Smooth muscle cell (in vitro differentiated cells): ENCODE measurements at regions not wholly inside any gene's neighbourhood (a gene's known extent, or its start where the extent isn't known, plus 50 kb on each side); places are given as distances from the start of the nearest gene placed in this dataset.

Source experiments
- DNase-seq: peaks from one replicate; lab custom pipeline; 2025; ENCODE audit not compliant: unreplicated experiment; lab: John Stamatoyannopoulos, UW
- H2AFZ ChIP-seq: fragments of 200-600 bp; sonication (generic); 2 replicates; pipeline ENCODE4 v1.6.0; 2016; ENCODE audit warnings: antibody characterized with exemption, low read depth, mild to moderate bottlenecking
- H3F3A ChIP-seq: fragments of 200-600 bp; sonication (generic); 2 replicates; pipeline ENCODE4 v1.6.0; 2017; ENCODE audit warnings: antibody characterized with exemption, low read depth
- H3K27ac ChIP-seq: fragments of 200-600 bp; sonication (generic); 2 replicates; pipeline ENCODE4 v1.5.1; 2016; ENCODE audit warnings: low read depth, mild to moderate bottlenecking
- H3K27me3 ChIP-seq: fragments of 200-600 bp; sonication (generic); 2 replicates; pipeline ENCODE4 v1.6.1; 2016; ENCODE audit warnings: low read depth, mild to moderate bottlenecking
- H3K36me3 ChIP-seq: fragments of 200-600 bp; sonication (generic); 2 replicates; pipeline ENCODE4 v1.5.1; 2016; ENCODE audit warnings: low read depth
- H3K4me1 ChIP-seq: fragments of 200-600 bp; sonication (generic); 2 replicates; pipeline ENCODE4 v1.5.1; 2016; ENCODE audit warnings: low read depth
- H3K4me2 ChIP-seq: fragments of 200-600 bp; sonication (generic); 2 replicates; pipeline ENCODE4 v1.6.0; 2016; ENCODE audit warnings: mild to moderate bottlenecking
- H3K4me3 ChIP-seq: fragments of 200-600 bp; sonication (generic); 2 replicates; pipeline ENCODE4 v1.5.1; 2016; ENCODE audit warnings: mild to moderate bottlenecking
- H3K79me2 ChIP-seq: fragments of 200-600 bp; sonication (generic); 2 replicates; pipeline ENCODE4 v1.6.0; 2016; ENCODE audit warnings: low read depth, mild to moderate bottlenecking
- H3K9ac ChIP-seq: fragments of 200-600 bp; sonication (generic); 2 replicates; pipeline ENCODE4 v1.6.0; 2016; ENCODE audit warnings: low read depth
- H3K9me3 ChIP-seq: fragments of 200-600 bp; sonication (generic); replicated peaks from 2 replicates; pipeline ENCODE4 v1.5.1; 2016; ENCODE audit warnings: low read depth
- H4K20me1 ChIP-seq: fragments of 200-600 bp; sonication (generic); 2 replicates; pipeline ENCODE4 v1.6.0; 2016; ENCODE audit warnings: low read depth
- CTCF ChIP-seq: fragments of 200-600 bp; sonication (generic); IDR thresholded peaks from 2 replicates; pipeline ENCODE4 v1.5.1; 2017; ENCODE audit warnings: borderline replicate concordance, mild to moderate bottlenecking, antibody characterized with exemption; ENCODE audit not compliant: insufficient read depth, poor library complexity, severe bottlenecking
- WGBS: methylation state at CpG from one replicate; pipeline ENCODE4 v1.1.7; 2016; ENCODE audit warnings: low lambda C conversion rate; 5-methylcytosine and 5-hydroxymethylcytosine counted together

GRCh38 chr4:66034671-66035070 is 364.4 kb upstream of the EPHA5 start:
- Histone ChIP-seq H3K4me3 (no peak overlapping the region), H3F3A (no peaks in the 10 kb centered on the region), H3K9ac (no peak overlapping the region), H4K20me1 (no peaks in the 10 kb centered on the region), H3K36me3 (no peaks in the 10 kb centered on the region), H3K27ac (no peak overlapping the region), H3K27me3 (no peaks in the 10 kb centered on the region), H3K79me2 (no peaks in the 10 kb centered on the region), H3K4me1 (peaks cover 11% of the 10 kb centered on the region), H2AFZ (peak overlapping the region; percentile 18), H3K4me2 (no peak overlapping the region), H3K9me3 (no peaks in the 10 kb centered on the region)
- no peak for TF ChIP-seq CTCF
- DNase-seq = no peak
- 37% methylated on average over 2 of the region's 2 CpGs for WGBS

- no peaks in the 10 kb centered on the region for H4K20me1 ChIP-seq
- no peaks in the 10 kb centered on the region for H3K36me3 ChIP-seq
- H3K9me3 ChIP-seq = no peaks in the 10 kb centered on the region
- no peak overlapping the region for H3K9ac ChIP-seq
- no peaks in the 10 kb centered on the region for H3K27me3 ChIP-seq
- WGBS = 84% methylated on average over 2 of the region's 2 CpGs
- H3K4me1 ChIP-seq = peaks cover 11% of the 10 kb centered on the region
- no peak overlapping the region for H3K27ac ChIP-seq
- no peaks in the 10 kb centered on the region for H3K79me2 ChIP-seq
- no peaks in the 10 kb centered on the region for H3F3A ChIP-seq
- no peak overlapping the region for H3K4me2 ChIP-seq
- no peak for DNase-seq
- H2AFZ ChIP-seq = peak overlapping the region; percentile 18
- H3K4me3 ChIP-seq = no peak overlapping the region
- TF ChIP-seq CTCF = no peak
Measured at GRCh38 chr4:66034262-66034661, 364.0 kb upstream of the EPHA5 start.

GRCh38 chr4:66032571-66032970 is 362.3 kb upstream of the EPHA5 start:
- no peaks in the 10 kb centered on the region for H4K20me1 ChIP-seq
- H3K4me1 ChIP-seq = peaks cover 11% of the 10 kb centered on the region
- no peaks in the 10 kb centered on the region for H3K79me2 ChIP-seq
- H3F3A ChIP-seq = no peaks in the 10 kb centered on the region
- H3K27me3 ChIP-seq = no peaks in the 10 kb centered on the region
- no peak overlapping the region for H3K9ac ChIP-seq
- H3K4me2 ChIP-seq = no peak overlapping the region
- H3K36me3 ChIP-seq = no peaks in the 10 kb centered on the region
- no peak overlapping the region for H2AFZ ChIP-seq
- no peaks in the 10 kb centered on the region for H3K9me3 ChIP-seq
- WGBS = 81% methylated on average over 2 of the region's 2 CpGs
- H3K27ac ChIP-seq = no peak overlapping the region
- TF ChIP-seq CTCF = no peak
- DNase-seq = no peak
- no peak overlapping the region for H3K4me3 ChIP-seq

GRCh38 chr4:66028668-66029067 is 358.4 kb upstream of the EPHA5 start:
- H2AFZ ChIP-seq = no peak overlapping the region
- no peaks in the 10 kb centered on the region for H3K9me3 ChIP-seq
- TF ChIP-seq CTCF = no peak
- no peaks in the 10 kb centered on the region for H3K27me3 ChIP-seq
- H3K27ac ChIP-seq = no peak overlapping the region
- H3K4me3 ChIP-seq = no peak overlapping the region
- no peak overlapping the region for H3K4me2 ChIP-seq
- H3K79me2 ChIP-seq = no peaks in the 10 kb centered on the region
- DNase-seq = no peak
- H4K20me1 ChIP-seq = no peaks in the 10 kb centered on the region
- H3F3A ChIP-seq = no peaks in the 10 kb centered on the region
- no peaks in the 10 kb centered on the region for H3K36me3 ChIP-seq
- peaks cover under 1% of the 10 kb centered on the region for H3K4me1 ChIP-seq
- H3K9ac ChIP-seq = no peak overlapping the region
- 69% methylated on average over 1 of the region's 1 CpG for WGBS
